ENCODE measurements at regions not wholly inside any gene's neighbourhood (a gene's known extent, or its start where the extent isn't known, plus 50 kb on each side); places are given as distances from the start of the nearest gene placed in this dataset.

DNA sequence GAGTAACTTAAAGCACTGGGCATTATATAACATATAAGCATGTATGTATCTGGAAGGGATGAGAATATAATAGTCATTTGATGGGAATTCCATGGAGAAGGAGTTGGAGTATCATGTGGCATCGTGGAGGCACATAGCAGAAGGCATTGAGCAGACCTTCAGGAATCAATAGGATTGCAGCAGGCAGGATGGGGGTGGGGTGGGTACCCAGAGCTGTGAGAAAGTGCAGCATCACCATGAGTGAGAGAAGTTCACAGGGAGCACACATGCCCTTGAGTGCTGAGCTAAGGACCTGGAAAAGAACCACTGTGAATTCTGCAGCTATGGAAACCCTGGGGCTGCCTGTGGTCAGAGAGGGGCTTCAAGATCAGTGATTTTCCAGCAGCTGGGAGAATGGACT is 57.3 kb downstream of the MED10 start:
- POLR2A ChIA-PET: no interaction called here
- Histone ChIP-seq H3K36me3 (ENCODE audit: control insufficient read depth in 2 of 2, insufficient read depth in 1 of 2, low read length in 2 of 2) (no peaks in the 10 kb centered on the region), H3K27ac (ENCODE audit: extremely low read depth, low read depth, low read length) (no peak overlapping the region), H3K4me3 (ENCODE audit: low read depth, low read length) (no peak overlapping the region), H3K4me1 (ENCODE audit: control insufficient read depth, insufficient read depth, low read length) (no peaks in the 10 kb centered on the region), H3K9me3 (ENCODE audit: control insufficient read depth, insufficient read depth, low read depth, low read length) (no peaks in the 10 kb centered on the region)
- TF ChIP-seq ZNF394 (tag by site-specific recombination; IDR thresholded peaks at IDR 0.05; ENCODE audit: borderline replicate concordance): no peak
- no peak for TF ChIP-seq ZSCAN23 (tag by site-specific recombination; IDR thresholded peaks at IDR 0.05)
- TF ChIP-seq, protein P1, sequence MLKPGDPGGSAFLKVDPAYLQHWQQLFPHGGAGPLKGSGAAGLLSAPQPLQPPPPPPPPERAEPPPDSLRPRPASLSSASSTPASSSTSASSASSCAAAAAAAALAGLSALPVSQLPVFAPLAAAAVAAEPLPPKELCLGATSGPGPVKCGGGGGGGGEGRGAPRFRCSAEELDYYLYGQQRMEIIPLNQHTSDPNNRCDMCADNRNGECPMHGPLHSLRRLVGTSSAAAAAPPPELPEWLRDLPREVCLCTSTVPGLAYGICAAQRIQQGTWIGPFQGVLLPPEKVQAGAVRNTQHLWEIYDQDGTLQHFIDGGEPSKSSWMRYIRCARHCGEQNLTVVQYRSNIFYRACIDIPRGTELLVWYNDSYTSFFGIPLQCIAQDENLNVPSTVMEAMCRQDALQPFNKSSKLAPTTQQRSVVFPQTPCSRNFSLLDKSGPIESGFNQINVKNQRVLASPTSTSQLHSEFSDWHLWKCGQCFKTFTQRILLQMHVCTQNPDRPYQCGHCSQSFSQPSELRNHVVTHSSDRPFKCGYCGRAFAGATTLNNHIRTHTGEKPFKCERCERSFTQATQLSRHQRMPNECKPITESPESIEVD (tag by site-specific recombination; IDR thresholded peaks at IDR 0.05): no peak
- TF ChIP-seq ZNF621 (tag by site-specific recombination; IDR thresholded peaks at IDR 0.05): no peak
- no peak for TF ChIP-seq BCL11B (tag by site-specific recombination; IDR thresholded peaks at IDR 0.05; ENCODE audit: low read depth)
- TF ChIP-seq ZNF585B (tag by site-specific recombination; IDR thresholded peaks at IDR 0.05): no peak
- TF ChIP-seq, protein P2, sequence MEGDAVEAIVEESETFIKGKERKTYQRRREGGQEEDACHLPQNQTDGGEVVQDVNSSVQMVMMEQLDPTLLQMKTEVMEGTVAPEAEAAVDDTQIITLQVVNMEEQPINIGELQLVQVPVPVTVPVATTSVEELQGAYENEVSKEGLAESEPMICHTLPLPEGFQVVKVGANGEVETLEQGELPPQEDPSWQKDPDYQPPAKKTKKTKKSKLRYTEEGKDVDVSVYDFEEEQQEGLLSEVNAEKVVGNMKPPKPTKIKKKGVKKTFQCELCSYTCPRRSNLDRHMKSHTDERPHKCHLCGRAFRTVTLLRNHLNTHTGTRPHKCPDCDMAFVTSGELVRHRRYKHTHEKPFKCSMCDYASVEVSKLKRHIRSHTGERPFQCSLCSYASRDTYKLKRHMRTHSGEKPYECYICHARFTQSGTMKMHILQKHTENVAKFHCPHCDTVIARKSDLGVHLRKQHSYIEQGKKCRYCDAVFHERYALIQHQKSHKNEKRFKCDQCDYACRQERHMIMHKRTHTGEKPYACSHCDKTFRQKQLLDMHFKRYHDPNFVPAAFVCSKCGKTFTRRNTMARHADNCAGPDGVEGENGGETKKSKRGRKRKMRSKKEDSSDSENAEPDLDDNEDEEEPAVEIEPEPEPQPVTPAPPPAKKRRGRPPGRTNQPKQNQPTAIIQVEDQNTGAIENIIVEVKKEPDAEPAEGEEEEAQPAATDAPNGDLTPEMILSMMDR (tag by site-specific recombination; IDR thresholded peaks at IDR 0.05): no peak
- TF ChIP-seq ZNF571 (tag by site-specific recombination; IDR thresholded peaks at IDR 0.05): no peak
- no peak for TF ChIP-seq ZNF138 (tag by site-specific recombination; IDR thresholded peaks at IDR 0.05; ENCODE audit: borderline replicate concordance)
- TF ChIP-seq, protein P3, sequence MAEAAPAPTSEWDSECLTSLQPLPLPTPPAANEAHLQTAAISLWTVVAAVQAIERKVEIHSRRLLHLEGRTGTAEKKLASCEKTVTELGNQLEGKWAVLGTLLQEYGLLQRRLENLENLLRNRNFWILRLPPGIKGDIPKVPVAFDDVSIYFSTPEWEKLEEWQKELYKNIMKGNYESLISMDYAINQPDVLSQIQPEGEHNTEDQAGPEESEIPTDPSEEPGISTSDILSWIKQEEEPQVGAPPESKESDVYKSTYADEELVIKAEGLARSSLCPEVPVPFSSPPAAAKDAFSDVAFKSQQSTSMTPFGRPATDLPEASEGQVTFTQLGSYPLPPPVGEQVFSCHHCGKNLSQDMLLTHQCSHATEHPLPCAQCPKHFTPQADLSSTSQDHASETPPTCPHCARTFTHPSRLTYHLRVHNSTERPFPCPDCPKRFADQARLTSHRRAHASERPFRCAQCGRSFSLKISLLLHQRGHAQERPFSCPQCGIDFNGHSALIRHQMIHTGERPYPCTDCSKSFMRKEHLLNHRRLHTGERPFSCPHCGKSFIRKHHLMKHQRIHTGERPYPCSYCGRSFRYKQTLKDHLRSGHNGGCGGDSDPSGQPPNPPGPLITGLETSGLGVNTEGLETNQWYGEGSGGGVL (tag by site-specific recombination; IDR thresholded peaks at IDR 0.05): no peak
- TF ChIP-seq ZNF214 (tag by site-specific recombination; IDR thresholded peaks at IDR 0.05; ENCODE audit: borderline replicate concordance): no peak
- TF ChIP-seq ZBTB48 (tag by site-specific recombination; IDR thresholded peaks at IDR 0.05): no peak
- TF ChIP-seq ZNF335 (tag by site-specific recombination; conservative IDR thresholded peaks at IDR 0.05): no peak
- no peak for TF ChIP-seq ZNF658 (tag by site-specific recombination; IDR thresholded peaks at IDR 0.05)
- TF ChIP-seq OSR2 (tag by site-specific recombination; IDR thresholded peaks at IDR 0.05): no peak
- TF ChIP-seq GLI2 (tag by site-specific recombination; IDR thresholded peaks at IDR 0.05; ENCODE audit: borderline replicate concordance, low read depth): no peak
- TF ChIP-seq, protein P4, sequence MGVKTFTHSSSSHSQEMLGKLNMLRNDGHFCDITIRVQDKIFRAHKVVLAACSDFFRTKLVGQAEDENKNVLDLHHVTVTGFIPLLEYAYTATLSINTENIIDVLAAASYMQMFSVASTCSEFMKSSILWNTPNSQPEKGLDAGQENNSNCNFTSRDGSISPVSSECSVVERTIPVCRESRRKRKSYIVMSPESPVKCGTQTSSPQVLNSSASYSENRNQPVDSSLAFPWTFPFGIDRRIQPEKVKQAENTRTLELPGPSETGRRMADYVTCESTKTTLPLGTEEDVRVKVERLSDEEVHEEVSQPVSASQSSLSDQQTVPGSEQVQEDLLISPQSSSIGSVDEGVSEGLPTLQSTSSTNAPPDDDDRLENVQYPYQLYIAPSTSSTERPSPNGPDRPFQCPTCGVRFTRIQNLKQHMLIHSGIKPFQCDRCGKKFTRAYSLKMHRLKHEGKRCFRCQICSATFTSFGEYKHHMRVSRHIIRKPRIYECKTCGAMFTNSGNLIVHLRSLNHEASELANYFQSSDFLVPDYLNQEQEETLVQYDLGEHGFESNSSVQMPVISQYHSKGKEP (tag by site-specific recombination; IDR thresholded peaks at IDR 0.05): no peak
- TF ChIP-seq ZNF768 (tag by site-specific recombination; IDR thresholded peaks at IDR 0.05): no peak
- TF ChIP-seq ZEB2 (tag by site-specific recombination; IDR thresholded peaks at IDR 0.05): no peak
- CTCF ChIA-PET: no interaction called here

DNA sequence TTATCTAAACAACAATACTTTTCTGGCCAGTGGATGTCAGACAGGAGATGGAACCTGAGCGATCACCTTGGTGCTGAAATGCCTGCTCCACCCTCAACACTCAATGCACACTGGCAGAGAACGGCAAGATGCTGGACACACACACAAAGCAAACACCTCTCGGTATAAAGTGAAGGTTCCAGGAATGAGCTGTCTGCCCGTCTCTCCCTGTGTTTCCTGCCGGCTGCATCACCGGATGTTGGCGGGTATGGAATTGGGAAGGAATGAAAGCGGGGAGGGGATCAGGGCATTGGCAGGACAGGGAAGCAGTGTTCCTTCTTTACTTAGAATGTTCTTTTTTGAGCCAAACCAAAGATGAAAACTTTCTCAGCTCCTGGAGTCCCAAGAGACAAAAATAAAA is 59.2 kb downstream of the MED10 start:
- Histone ChIP-seq H3K9me3 (ENCODE audit: control insufficient read depth, insufficient read depth, low read depth, low read length) (no peaks in the 10 kb centered on the region), H3K36me3 (ENCODE audit: control insufficient read depth in 2 of 2, insufficient read depth in 1 of 2, low read length in 2 of 2) (no peaks in the 10 kb centered on the region), H3K27ac (ENCODE audit: extremely low read depth, low read depth, low read length) (no peak overlapping the region), H3K4me3 (ENCODE audit: low read depth, low read length) (no peak overlapping the region), H3K4me1 (ENCODE audit: control insufficient read depth, insufficient read depth, low read length) (no peaks in the 10 kb centered on the region)
- ChIA-PET CTCF (interaction anchor here (0.5 to 0.6 kb wide), 2 partner anchors 11 to 822 kb away, joined by 4 read pairs; no protein-coding TSS in a partner anchor), POLR2A (no interaction called here)
- no peak for TF ChIP-seq ZNF529 (tag by site-specific recombination; IDR thresholded peaks at IDR 0.05; ENCODE audit: insufficient replicate concordance)
- TF ChIP-seq, protein P3 (tag by site-specific recombination; IDR thresholded peaks at IDR 0.05): no peak
- TF ChIP-seq ZFP3 (tag by site-specific recombination; IDR thresholded peaks at IDR 0.05; ENCODE audit: low read depth): no peak
- TF ChIP-seq ZNF548 (tag by site-specific recombination; IDR thresholded peaks at IDR 0.05): no peak
- TF ChIP-seq, protein P5, sequence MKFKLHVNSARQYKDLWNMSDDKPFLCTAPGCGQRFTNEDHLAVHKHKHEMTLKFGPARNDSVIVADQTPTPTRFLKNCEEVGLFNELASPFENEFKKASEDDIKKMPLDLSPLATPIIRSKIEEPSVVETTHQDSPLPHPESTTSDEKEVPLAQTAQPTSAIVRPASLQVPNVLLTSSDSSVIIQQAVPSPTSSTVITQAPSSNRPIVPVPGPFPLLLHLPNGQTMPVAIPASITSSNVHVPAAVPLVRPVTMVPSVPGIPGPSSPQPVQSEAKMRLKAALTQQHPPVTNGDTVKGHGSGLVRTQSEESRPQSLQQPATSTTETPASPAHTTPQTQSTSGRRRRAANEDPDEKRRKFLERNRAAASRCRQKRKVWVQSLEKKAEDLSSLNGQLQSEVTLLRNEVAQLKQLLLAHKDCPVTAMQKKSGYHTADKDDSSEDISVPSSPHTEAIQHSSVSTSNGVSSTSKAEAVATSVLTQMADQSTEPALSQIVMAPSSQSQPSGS (tag by site-specific recombination; IDR thresholded peaks at IDR 0.05; ENCODE audit: low read depth): no peak
- no peak for TF ChIP-seq ZNF112 (tag by site-specific recombination; IDR thresholded peaks at IDR 0.05)
- no peak for TF ChIP-seq ZNF558 (tag by site-specific recombination; IDR thresholded peaks at IDR 0.05)
- TF ChIP-seq ZNF202 (tag by site-specific recombination; IDR thresholded peaks at IDR 0.05; ENCODE audit: borderline replicate concordance): no peak
